Activated naive CD4-positive, alpha-beta T cell treated with Interleukin-2 at 50 U/mL for 16 hours (primary cell): ENCODE measurements at regions not wholly inside any gene's neighbourhood (a gene's known extent, or its start where the extent isn't known, plus 50 kb on each side); places are given as distances from the start of the nearest gene placed in this dataset.
A peak's percentile ranks its signal among the peaks of the same experiment; 100 is the strongest.

Experiments used
- DNase-seq: peaks from one replicate; pipeline ENCODE4 v3.0.0-alpha.2; 2020

GRCh38 chr15:94535298-94536048 is 304.1 kb downstream of the MCTP2 start:
- DNase-seq = no peak

GRCh38 chr15:94536549-94536948 is 305.2 kb downstream of the MCTP2 start:
- DNase-seq = no peak

GRCh38 chr15:94538280-94538679 is 306.9 kb downstream of the MCTP2 start:
- no peak for DNase-seq

- DNase-seq = no peak
Observed at GRCh38 chr15:94542391-94542790, 311.0 kb downstream of the MCTP2 start.

GRCh38 chr15:94546808-94547207 is 315.4 kb downstream of the MCTP2 start:
- no peak for DNase-seq

- DNase-seq = no peak
Observed at GRCh38 chr15:94547711-94548110, 316.4 kb downstream of the MCTP2 start.

GRCh38 chr15:94555841-94556519 is 324.6 kb downstream of the MCTP2 start:
- no peak for DNase-seq

GRCh38 chr15:94561036-94561689 is 329.8 kb downstream of the MCTP2 start:
- DNase-seq = no peak

- no peak for DNase-seq
Observed at GRCh38 chr15:94563456-94563855, 332.1 kb downstream of the MCTP2 start.

GRCh38 chr15:94576889-94577533 is 345.6 kb downstream of the MCTP2 start:
- peak; percentile 25 for DNase-seq

- DNase-seq = no peak
Observed at GRCh38 chr15:94579286-94579685, 347.9 kb downstream of the MCTP2 start.

- DNase-seq = no peak
Observed at GRCh38 chr15:94580211-94580885, 349.0 kb downstream of the MCTP2 start.

GRCh38 chr15:94582368-94582767 is 351.0 kb downstream of the MCTP2 start:
- DNase-seq = peak; percentile 24

- DNase-seq = peak; percentile 50
Observed at GRCh38 chr15:94584833-94585244, 353.5 kb downstream of the MCTP2 start.

GRCh38 chr15:94586099-94586498 is 354.7 kb downstream of the MCTP2 start:
- no peak for DNase-seq

- DNase-seq = no peak
Observed at GRCh38 chr15:94587113-94587512, 355.8 kb downstream of the MCTP2 start.

- no peak for DNase-seq
Observed at GRCh38 chr15:94588993-94589392, 357.6 kb downstream of the MCTP2 start.

GRCh38 chr15:94592495-94592894 is 361.1 kb downstream of the MCTP2 start:
- DNase-seq = no peak

GRCh38 chr15:94596707-94597106 is 365.3 kb downstream of the MCTP2 start:
- DNase-seq = no peak

GRCh38 chr15:94600505-94600904 is 369.1 kb downstream of the MCTP2 start:
- no peak for DNase-seq

GRCh38 chr15:94602754-94603470 is 371.6 kb downstream of the MCTP2 start:
- no peak for DNase-seq

- no peak for DNase-seq
Observed at GRCh38 chr15:94606286-94606685, 374.9 kb downstream of the MCTP2 start.
